NCI-H526 (cell line): ENCODE measurements at regions not wholly inside any gene's neighbourhood (a gene's known extent, or its start where the extent isn't known, plus 50 kb on each side); places are given as distances from the start of the nearest gene placed in this dataset.
A peak's percentile ranks its signal among the peaks of the same experiment; 100 is the strongest.
"Not testable (repeated sequence)": the region's sequence is repeated elsewhere in the genome, so short reads cannot be mapped to it uniquely, and the experiment has no call there.

Experiments
- DNase-seq, 2 experiments: peaks; one replicate each; lab custom pipeline; 2025; lab: John Stamatoyannopoulos, UW

GRCh38 chr3:163548015-163548414 is 1530.3 kb downstream of the SI start:
- no peak for DNase-seq

GRCh38 chr3:163547014-163547685 is 1531.1 kb downstream of the SI start:
- peak in 1 of 2 experiments; percentile 23 for DNase-seq

DNA sequence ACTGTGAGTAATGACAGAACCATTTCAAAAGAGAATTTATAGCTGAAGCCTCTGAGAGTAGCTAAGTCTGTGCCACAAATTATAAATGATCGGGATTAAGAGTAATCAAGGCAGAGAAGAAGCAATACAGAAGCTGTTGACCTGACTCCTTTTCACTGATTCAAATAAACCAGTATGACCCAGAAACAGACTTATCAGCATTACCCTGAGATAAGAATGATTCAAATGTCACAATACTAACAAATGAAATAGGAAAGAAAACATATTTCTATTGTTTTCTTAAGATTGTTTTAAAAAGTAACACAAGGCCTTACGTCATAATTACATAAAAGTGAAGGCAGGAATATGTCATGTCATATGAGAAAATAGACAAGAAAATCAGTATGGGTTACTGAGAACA is 1534.6 kb downstream of the SI start:
- no peak for DNase-seq

DNA sequence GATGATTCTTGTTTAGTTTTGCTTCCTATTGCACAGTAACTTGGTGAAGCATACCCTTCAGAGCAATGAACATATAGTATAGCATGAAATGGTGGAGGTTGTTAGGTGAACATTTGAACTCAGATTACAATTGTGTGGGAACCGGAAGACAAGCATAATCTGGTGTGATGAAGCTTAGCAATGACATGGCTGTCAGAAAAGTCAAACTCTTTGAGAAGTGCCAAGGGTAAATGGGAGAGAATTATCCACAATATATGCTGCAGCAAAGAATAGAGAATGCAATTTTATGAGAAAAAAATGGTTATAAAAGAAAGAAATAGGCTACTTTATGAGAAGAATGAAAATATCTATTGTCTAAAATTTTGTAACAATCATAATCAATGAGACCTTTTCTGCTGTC is 1536.7 kb downstream of the SI start:
- DNase-seq = no peak

GRCh38 chr3:163538387-163538786 is 1539.9 kb downstream of the SI start:
- no peak for DNase-seq

DNA sequence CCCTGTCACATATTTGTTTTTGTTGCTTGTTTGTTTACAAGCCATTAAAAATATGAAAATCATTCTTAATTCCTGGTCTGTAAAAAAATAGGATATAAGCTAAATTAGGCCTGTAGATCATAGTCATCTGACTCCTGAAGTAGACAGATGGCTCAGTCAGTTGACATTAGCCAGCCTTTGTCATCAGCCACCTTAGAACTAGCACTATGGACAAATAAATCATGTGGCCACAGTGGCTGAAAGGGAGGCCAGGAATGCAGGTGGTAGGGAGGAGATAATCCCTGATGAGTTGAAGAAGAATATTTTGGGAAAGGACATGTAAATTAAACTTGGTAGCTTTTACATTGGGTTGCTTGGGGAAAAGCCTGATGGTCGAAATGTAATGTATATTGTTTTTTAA is 1544.9 kb downstream of the SI start:
- DNase-seq = no peak

- no peak for DNase-seq
Measured at GRCh38 chr3:163523375-163523774, 1554.9 kb downstream of the SI start.

GRCh38 chr3:163521261-163521660 is 1557.0 kb downstream of the SI start:
- no peak for DNase-seq

GRCh38 chr3:163518065-163518464 is 1560.2 kb downstream of the SI start:
- no peak for DNase-seq

GRCh38 chr3:163513149-163513657 is 1565.1 kb downstream of the SI start:
- no peak for DNase-seq

DNA sequence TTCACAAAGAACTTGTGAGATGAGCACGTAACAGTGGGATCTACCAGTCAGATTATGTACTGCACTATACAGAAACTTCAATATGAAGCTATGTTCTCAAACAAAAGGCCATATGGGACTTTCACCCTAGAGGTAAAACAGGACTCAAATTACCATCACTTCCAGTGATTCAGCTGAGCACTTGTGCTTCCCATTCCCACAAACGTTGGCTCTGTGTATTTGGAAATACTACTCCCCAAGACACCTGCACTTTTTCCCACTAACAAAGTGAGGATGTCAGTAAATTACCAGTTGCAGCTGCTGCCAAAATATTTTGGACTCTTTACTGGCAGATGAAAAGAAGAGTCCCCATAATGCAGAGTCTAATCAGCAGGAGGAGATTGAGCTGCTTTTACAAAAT is 1570.1 kb downstream of the SI start:
- no peak for DNase-seq

- DNase-seq = no peak
Measured at GRCh38 chr3:163504974-163505373, 1573.3 kb downstream of the SI start.

DNA sequence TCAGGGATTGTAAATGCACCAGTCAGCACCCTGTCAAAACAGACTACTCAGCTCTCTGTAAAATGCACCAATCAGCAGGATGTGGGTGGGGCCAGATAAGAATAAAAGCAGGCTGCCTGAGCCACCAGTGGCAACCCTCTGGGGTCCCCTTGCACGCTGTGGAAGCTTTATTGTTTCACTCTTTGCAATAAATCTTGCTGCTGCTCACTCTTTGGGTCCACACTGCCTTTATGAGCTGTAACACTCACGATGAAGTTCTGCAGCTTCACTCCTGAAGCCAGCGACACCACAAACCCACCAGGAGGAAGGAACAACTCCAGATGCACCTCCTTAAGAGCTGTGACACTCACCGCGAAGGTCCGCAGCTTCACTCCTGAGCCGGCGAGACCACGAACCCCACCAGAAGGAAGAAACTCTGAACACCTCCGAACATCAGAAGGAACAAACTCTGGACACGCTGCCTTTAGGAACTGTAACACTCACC is 1578.5 kb downstream of the SI start:
- not testable (repeated sequence) for DNase-seq

DNA sequence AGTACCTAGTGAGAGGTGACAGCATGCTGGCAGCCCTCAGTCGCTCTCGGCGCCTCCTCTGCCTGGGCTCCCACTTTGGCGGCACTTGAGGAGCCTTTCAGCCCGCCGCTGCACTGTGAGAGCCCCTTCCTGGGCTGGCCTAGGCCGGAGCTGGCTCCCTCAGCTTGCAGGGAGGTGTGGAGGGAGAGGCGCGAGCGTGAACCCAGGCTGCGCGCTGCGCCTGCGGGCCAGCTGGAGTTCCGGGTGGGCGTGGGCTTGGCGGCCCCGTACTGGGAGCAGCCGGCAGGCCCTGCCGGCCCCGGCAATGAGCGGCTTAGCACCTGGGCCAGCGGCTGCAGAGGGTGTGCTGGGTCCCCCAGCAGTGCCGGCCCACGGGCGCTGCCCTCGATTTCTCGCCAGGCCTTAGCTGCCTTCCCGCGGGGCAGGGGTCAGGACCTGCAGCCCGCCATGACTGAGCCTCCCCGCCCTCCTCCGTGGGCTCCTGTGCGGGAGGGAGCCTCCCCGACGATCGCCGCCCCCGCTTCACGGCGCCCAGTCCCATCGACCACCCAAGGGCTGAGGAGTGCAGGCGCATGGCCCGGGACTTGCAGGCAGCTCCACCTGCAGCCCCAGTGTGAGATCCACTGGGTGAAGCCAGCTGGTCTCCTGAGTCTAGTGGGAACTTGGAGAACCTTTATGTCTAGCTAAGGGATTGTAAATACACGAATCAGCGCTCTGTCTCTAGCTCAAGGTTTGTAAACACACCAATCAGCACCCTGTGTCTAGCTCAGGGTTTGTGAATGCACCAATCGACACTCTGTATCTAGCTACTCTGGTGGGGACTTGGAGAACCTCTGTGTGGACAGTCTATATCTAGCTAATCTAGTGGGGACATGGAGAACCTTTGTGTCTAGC is 1579.2 kb downstream of the SI start:
- DNase-seq = not testable (repeated sequence)

DNA sequence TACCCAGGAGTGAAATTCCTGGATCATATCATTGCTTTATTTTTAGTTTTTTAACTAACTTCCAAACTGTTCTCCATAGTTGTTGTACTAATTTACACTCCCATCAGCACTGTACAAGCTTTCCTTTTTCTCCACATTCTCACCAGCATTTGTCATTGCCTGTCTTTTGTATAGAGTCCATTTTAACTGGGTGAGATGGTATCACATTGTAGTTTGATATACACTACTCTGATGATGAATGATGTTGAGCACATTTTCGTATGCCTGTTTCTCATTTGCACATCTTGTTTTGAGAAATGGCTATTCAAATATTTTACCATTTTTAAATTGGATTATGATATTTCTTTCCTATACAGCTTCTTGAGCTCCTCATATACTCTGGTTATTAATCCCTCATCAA is 1586.6 kb downstream of the SI start:
- no peak for DNase-seq

GRCh38 chr3:163490119-163490518 is 1588.2 kb downstream of the SI start:
- DNase-seq = peak; percentile 19 to 66

- DNase-seq = no peak
Measured at GRCh38 chr3:163482695-163483094, 1595.6 kb downstream of the SI start.

GRCh38 chr3:163481738-163482137 is 1596.6 kb downstream of the SI start:
- no peak for DNase-seq

GRCh38 chr3:163476179-163476578 is 1602.1 kb downstream of the SI start:
- peak in 1 of 2 experiments; percentile 34 for DNase-seq

DNA sequence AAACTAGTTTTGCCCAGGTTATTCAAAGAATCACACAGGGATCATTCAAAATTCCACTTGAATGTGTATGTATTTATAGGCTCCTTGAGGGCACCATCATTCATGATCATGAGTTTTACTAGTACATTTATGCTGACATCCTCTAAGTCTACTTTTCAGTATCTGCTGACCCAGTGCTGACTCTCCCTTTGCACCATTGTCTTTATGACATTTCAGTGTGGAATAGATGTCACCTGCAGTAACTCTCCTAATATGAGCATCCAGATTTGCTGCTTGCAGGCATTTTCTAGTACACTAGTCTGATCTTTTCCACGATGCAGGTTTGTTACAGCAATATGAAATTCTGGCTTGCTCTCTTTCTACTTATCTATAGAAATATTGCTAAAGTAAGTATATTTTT is 1603.5 kb downstream of the SI start:
- DNase-seq = no peak

- no peak for DNase-seq
Measured at GRCh38 chr3:163468531-163469335, 1609.6 kb downstream of the SI start.

DNA sequence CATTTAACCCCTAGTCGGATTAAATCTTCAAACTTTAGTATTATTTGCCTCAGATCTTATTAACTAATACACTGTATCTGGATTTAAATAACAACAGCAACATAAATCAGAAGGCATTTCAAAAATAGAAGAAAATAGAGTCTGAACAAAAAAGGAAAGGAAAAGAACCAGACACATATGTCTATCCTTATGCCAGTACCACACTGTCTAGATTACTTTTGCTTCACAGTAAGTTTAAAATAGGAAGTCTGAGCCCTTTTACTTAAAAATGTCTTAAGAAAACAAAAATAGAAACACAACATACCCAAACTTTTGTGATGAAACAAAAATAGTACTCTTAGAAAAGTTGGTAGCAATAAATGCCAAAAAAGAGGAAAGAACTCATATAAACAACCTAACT is 1615.8 kb downstream of the SI start:
- no peak for DNase-seq
